OCI-LY7 (cell line): ENCODE measurements at regions not wholly inside any gene's neighbourhood (a gene's known extent, or its start where the extent isn't known, plus 50 kb on each side); places are given as distances from the start of the nearest gene placed in this dataset.
"Not testable (repeated sequence)": the region's sequence is repeated elsewhere in the genome, so short reads cannot be mapped to it uniquely, and the experiment has no call there.

Experiments
- BruUV-seq: library from RNA; stranded (reverse); fragments of 400-500 nt; replicated peaks from 2 replicates; lab custom pipeline; 2021; lab: Mats Ljungman, UMichigan
- CTCF ChIA-PET: fragments of 300-600 bp; sonication (Branson Sonifier 250); formaldehyde crosslinking; loops from one replicate; lab custom pipeline; 2022; ENCODE audit warnings: antibody characterized with exemption; ENCODE audit not compliant: unreplicated experiment; lab: Charles Lee
- POLR2A ChIA-PET: fragments of 300-600 bp; sonication (Branson Sonifier 250); formaldehyde crosslinking; loops from one replicate; lab custom pipeline; 2022; ENCODE audit warnings: antibody characterized with exemption; lab: Charles Lee
- DNase-seq: peaks from one replicate; pipeline ENCODE4 v3.0.0-alpha.2; 2015; ENCODE audit warnings: low spot score
- H2AFZ ChIP-seq: fragments of 200-600 bp; sonication (generic), shearing (Covaris generic); 2 replicates; pipeline ENCODE4 v1.6.1; 2014; ENCODE audit warnings: mild to moderate bottlenecking, antibody characterized with exemption, low read length, moderate library complexity
- H3K27ac ChIP-seq: fragments of 200-600 bp; sonication (generic); 2 replicates; pipeline ENCODE4 v1.5.1; 2014; ENCODE audit warnings: mixed run types, low read depth, mild to moderate bottlenecking, moderate library complexity, low read length, inconsistent platforms; ENCODE audit not compliant: poor library complexity, severe bottlenecking
- H3K36me3 ChIP-seq: fragments of 200-600 bp; sonication (generic); 2 replicates; pipeline ENCODE4 v1.6.1; 2014; ENCODE audit warnings: mild to moderate bottlenecking, antibody characterized with exemption, low read length, moderate library complexity, mixed read lengths; ENCODE audit not compliant: insufficient read depth
- H3K4me1 ChIP-seq: fragments of 200-600 bp; sonication (generic); 2 replicates; pipeline ENCODE4 v1.5.1; 2014; ENCODE audit warnings: mild to moderate bottlenecking, low read length; ENCODE audit not compliant: insufficient read depth, poor library complexity, severe bottlenecking
- H3K4me2 ChIP-seq: fragments of 200-600 bp; sonication (generic); 2 replicates; pipeline ENCODE4 v1.6.1; 2014; ENCODE audit warnings: mild to moderate bottlenecking, low read length
- H3K4me3 ChIP-seq: fragments of 200-600 bp; sonication (generic); 2 replicates; pipeline ENCODE4 v1.5.1; 2014; ENCODE audit warnings: mild to moderate bottlenecking, low read depth, low read length; ENCODE audit not compliant: poor library complexity, severe bottlenecking
- H3K79me2 ChIP-seq: fragments of 200-600 bp; sonication (generic); 2 replicates; pipeline ENCODE4 v1.6.1; 2016; ENCODE audit warnings: low read depth, mild to moderate bottlenecking, low read length, moderate library complexity, mixed read lengths; ENCODE audit not compliant: insufficient read depth
- H3K9me2 ChIP-seq: fragments of 200-600 bp; sonication (generic); 2 replicates; pipeline ENCODE4 v1.6.1; 2016; ENCODE audit warnings: mild to moderate bottlenecking, low read length, mixed read lengths; ENCODE audit not compliant: insufficient read depth
- H3K9me3 ChIP-seq: fragments of 200-600 bp; sonication (generic); 2 replicates; pipeline ENCODE4 v1.6.1; 2014; ENCODE audit warnings: mild to moderate bottlenecking, mixed run types, low read length, mixed read lengths
- H4K20me1 ChIP-seq: fragments of 200-600 bp; sonication (generic); 2 replicates; pipeline ENCODE4 v1.6.1; 2014; ENCODE audit warnings: mild to moderate bottlenecking, antibody characterized with exemption, low read length, moderate library complexity, mixed read lengths; ENCODE audit not compliant: insufficient read depth
- EZH2phosphoT487 ChIP-seq: fragments of 200-600 bp; sonication (generic); IDR thresholded peaks from 2 replicates; pipeline ENCODE4 v1.6.1; 2018; ENCODE audit warnings: low read depth, borderline replicate concordance, mild to moderate bottlenecking, mixed run types, antibody characterized with exemption, low read length, moderate library complexity, mixed read lengths
- intact Hi-C: fragments of 100-400 bp; cut with micrococcal nuclease; formaldehyde crosslinking; loops from one replicate; pipeline ENCODE4 v1.10.0; 2022; ENCODE audit not compliant: unreplicated experiment
- TF ChIP-seq, protein P1 (sequence below): fragments of 200-600 bp; sonication (generic); conservative IDR thresholded peaks from 2 replicates; pipeline ENCODE4 v1.5.1; 2014; ENCODE audit warnings: mild to moderate bottlenecking, antibody characterized with exemption, low read length, moderate library complexity, mixed read lengths

GRCh38 chr10:44246287-44246686, 138.6 kb downstream of the CXCL12 start:
- CTCF ChIA-PET, result not testable (repeated sequence)

GRCh38 chr10:44245601-44245938, 139.3 kb downstream of the CXCL12 start:
- H3K9me3 ChIP-seq, result no peaks in the 10 kb centered on the region
- no peaks in the 10 kb centered on the region for H3K4me1 ChIP-seq
- no peak overlapping the region for H3K27ac ChIP-seq
- intact Hi-C loops, result no loop called here
- H3K79me2 ChIP-seq, result no peaks in the 10 kb centered on the region
- CTCF ChIA-PET, result no interaction called here
- no TSS peak for BruUV-seq
- DNase-seq, result no peak
- H4K20me1 ChIP-seq, result no peaks in the 10 kb centered on the region
- H3K4me3 ChIP-seq, result no peak overlapping the region
- TF ChIP-seq EZH2phosphoT487, result no peak
- TF ChIP-seq, protein P1, sequence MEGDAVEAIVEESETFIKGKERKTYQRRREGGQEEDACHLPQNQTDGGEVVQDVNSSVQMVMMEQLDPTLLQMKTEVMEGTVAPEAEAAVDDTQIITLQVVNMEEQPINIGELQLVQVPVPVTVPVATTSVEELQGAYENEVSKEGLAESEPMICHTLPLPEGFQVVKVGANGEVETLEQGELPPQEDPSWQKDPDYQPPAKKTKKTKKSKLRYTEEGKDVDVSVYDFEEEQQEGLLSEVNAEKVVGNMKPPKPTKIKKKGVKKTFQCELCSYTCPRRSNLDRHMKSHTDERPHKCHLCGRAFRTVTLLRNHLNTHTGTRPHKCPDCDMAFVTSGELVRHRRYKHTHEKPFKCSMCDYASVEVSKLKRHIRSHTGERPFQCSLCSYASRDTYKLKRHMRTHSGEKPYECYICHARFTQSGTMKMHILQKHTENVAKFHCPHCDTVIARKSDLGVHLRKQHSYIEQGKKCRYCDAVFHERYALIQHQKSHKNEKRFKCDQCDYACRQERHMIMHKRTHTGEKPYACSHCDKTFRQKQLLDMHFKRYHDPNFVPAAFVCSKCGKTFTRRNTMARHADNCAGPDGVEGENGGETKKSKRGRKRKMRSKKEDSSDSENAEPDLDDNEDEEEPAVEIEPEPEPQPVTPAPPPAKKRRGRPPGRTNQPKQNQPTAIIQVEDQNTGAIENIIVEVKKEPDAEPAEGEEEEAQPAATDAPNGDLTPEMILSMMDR, result no peak
- POLR2A ChIA-PET, result no interaction called here
- H2AFZ ChIP-seq, result no peak overlapping the region
- no peaks in the 10 kb centered on the region for H3K9me2 ChIP-seq
- H3K4me2 ChIP-seq, result no peak overlapping the region
- H3K36me3 ChIP-seq, result no peaks in the 10 kb centered on the region

More at GRCh38 chr10:44246287-44246686, 138.6 kb downstream of the CXCL12 start:
- BruUV-seq, POLR2A ChIA-PET, H2AFZ ChIP-seq, H3K79me2 ChIP-seq, H3K36me3 ChIP-seq, H3K4me1 ChIP-seq, intact Hi-C loops, H3K9me2 ChIP-seq, H3K4me3 ChIP-seq, DNase-seq, H3K9me3 ChIP-seq, H4K20me1 ChIP-seq, H3K27ac ChIP-seq, H3K4me2 ChIP-seq: not testable (repeated sequence)

GRCh38 chr10:44244745-44245600, 139.9 kb downstream of the CXCL12 start:
- H3K79me2 ChIP-seq, result no peaks in the 10 kb centered on the region
- H3K4me1 ChIP-seq, result no peaks in the 10 kb centered on the region
- H2AFZ ChIP-seq, result no peak overlapping the region
- ChIA-PET CTCF (no interaction called here), POLR2A (no interaction called here)
- H4K20me1 ChIP-seq, result no peaks in the 10 kb centered on the region
- TF ChIP-seq, protein P1, result no peak
- no peak for TF ChIP-seq EZH2phosphoT487
- no TSS peak for BruUV-seq
- no peaks in the 10 kb centered on the region for H3K9me3 ChIP-seq
- no peak overlapping the region for H3K4me2 ChIP-seq
- no peak for DNase-seq
- intact Hi-C loops, result no loop called here
- H3K9me2 ChIP-seq, result no peaks in the 10 kb centered on the region
- H3K36me3 ChIP-seq, result no peaks in the 10 kb centered on the region
- no peak overlapping the region for H3K4me3 ChIP-seq
- H3K27ac ChIP-seq, result no peak overlapping the region
